ENCODE measurements at regions not wholly inside any gene's neighbourhood (a gene's known extent, or its start where the extent isn't known, plus 50 kb on each side); places are given as distances from the start of the nearest gene placed in this dataset.

DNA sequence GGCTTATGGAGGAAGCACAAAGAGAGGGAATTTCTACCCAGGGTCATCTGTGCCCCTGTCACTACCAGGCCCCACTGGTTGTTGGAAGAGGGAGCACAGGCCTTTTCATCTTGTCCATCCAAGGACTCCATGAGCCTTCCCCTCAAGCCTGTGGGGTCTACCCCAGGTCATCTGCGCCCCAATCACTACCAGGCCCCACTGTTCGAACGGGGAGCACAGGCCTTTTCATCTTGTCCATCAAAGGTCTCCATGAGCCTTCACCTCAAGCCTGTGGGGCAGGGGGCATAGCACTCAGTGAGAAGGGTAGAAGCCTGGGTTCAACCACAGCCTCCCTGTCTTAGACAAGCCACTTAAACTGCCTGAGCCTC lies 101.5 kb upstream of the CDH5 start:
- TF ChIP-seq, protein P1, sequence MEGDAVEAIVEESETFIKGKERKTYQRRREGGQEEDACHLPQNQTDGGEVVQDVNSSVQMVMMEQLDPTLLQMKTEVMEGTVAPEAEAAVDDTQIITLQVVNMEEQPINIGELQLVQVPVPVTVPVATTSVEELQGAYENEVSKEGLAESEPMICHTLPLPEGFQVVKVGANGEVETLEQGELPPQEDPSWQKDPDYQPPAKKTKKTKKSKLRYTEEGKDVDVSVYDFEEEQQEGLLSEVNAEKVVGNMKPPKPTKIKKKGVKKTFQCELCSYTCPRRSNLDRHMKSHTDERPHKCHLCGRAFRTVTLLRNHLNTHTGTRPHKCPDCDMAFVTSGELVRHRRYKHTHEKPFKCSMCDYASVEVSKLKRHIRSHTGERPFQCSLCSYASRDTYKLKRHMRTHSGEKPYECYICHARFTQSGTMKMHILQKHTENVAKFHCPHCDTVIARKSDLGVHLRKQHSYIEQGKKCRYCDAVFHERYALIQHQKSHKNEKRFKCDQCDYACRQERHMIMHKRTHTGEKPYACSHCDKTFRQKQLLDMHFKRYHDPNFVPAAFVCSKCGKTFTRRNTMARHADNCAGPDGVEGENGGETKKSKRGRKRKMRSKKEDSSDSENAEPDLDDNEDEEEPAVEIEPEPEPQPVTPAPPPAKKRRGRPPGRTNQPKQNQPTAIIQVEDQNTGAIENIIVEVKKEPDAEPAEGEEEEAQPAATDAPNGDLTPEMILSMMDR (IDR thresholded peaks at IDR 0.05; ENCODE audit: extremely low read depth, missing control alignments) = no peak
- DNase-seq (ENCODE audit: low spot score) = no peak

DNA sequence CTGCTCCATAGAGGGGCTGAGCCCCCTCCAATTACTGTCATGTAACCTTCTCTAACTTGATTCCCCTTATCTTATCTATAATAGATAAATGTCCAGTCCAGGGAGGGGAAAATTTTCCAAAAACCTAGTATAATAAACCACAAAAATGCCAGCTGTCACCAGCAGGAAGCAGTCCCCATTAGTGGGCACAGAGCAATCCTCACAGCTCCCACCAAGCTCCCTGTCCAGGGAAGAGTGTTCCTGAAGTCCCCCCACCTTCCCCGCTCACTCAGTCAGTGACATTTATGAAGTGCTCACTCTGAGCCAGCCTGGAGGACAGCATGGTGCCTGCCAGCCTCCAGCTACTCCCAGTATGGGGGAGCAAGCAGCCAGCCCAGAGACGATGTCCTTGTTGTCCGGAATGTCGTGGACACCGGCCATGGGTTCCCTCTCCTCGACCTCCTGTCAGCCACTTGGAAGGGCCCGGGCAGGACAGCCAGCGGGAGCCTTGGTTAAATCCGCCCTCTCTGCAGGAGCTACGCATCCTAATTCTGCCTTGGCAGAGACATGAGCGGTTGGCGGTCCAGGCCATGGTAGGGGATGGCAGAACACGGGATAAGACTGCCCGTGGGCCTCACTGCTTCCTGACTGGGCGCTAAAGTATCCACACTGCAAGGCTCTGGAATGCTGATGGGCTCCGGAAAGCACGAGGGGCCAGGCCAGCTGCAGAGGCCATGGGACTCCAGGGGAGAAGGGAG lies 102.0 kb upstream of the CDH5 start:
- no peak for DNase-seq (ENCODE audit: low spot score)
- TF ChIP-seq, protein P1 (IDR thresholded peaks at IDR 0.05; ENCODE audit: extremely low read depth, missing control alignments) = no peak

DNA sequence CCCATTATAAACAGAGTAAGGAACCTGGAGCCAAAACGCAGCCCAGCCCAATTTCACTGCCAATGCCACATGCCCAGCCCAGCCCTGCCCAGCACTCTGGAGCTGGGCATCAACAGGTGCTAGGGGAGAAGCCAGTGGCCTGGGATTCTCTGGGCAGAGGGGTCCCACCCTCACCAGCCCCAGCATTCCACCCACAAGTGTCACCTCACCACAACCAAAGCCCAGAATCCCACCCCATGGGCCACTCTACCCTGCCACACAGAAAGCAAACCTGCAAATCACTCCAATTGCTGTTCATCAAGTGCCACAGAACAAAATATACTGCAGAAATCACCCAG lies 102.5 kb upstream of the CDH5 start:
- TF ChIP-seq, protein P1 (IDR thresholded peaks at IDR 0.05; ENCODE audit: extremely low read depth, missing control alignments) = no peak
- DNase-seq (ENCODE audit: low spot score) = no peak

DNA sequence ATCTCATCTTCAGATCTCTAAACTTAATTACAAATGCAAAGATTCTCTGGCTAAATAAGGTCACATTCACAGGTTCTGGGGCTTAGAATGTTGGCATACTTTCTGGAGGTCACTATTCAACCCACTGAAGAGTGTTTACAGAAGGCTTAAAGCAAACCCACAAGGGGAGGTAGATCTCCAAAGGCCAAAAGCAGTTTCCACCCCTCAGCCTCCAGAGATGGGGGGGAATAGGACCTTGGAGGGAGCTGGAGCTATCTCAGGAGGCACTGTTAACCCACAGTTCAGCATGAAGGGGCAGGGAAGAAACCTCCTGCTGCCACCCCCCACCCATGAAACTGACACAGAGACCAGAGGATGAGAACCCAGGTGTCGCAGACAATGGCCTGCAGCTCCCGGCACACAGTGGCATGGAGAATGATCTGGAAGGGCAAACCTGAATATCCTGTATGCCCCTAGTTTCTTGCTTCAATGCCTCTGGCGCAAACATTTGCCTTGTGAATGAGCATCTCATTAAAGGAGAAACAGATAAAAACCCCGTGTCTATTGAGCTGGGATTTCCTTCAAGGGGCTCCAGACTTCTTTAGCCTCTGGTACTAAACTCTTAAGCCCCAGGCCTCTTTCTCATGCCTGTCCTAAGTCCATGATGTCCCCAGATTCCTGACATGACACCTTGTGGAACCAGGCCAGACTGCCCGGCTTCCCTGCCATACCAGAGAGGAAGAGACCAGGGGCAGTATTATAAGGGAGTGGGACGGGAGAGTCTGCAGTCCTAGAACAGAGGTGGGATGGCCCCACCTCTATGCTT lies 103.1 kb upstream of the CDH5 start:
- no peak for DNase-seq (ENCODE audit: low spot score)
- TF ChIP-seq, protein P1 (IDR thresholded peaks at IDR 0.05; ENCODE audit: extremely low read depth, missing control alignments) = no peak

DNA sequence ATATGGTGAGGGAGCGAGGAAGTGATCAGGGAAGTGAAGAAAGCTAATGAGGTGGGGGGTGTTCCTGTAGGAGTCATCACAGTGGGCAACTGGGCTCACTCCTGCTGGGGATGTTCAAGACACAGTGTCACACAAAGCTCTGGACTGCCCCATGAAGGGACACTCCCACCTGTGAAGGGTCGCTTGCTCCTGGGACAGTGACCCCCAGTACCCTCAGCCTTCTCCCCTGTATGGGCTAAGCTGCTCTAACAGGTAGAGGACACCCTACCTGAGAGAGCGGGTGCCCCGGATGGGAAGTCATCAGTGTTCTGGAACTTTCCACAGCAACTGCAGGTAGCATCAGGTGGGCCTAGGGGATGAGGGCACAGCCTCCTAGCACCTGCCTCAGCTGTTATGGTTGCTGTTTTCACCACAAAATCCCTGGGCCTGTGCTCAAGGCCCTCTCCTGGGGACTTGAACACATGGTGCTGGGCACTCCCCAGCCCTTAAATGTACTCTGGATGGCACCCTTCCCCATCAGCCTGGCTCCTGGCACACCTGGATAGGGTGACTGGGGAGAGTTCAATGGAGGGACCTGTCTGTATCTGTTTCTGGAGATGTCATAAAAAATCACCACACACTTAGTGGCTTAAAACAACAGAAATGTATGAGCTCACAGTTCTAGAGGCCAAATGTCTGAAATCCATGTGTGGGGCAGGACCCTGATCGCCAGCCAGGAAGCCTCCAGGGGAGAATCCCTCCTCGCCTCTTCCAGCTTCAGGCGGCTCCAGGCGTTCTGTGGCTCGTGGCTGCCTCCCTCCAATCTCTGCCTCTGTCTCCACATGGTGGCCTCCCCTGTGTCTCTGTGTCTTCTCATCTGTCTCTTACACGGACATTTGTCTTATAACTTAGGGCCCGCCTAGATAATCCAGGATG lies 104.0 kb upstream of the CDH5 start:
- TF ChIP-seq, protein P1 (IDR thresholded peaks at IDR 0.05; ENCODE audit: extremely low read depth, missing control alignments) = no peak
- DNase-seq (ENCODE audit: low spot score) = no peak

DNA sequence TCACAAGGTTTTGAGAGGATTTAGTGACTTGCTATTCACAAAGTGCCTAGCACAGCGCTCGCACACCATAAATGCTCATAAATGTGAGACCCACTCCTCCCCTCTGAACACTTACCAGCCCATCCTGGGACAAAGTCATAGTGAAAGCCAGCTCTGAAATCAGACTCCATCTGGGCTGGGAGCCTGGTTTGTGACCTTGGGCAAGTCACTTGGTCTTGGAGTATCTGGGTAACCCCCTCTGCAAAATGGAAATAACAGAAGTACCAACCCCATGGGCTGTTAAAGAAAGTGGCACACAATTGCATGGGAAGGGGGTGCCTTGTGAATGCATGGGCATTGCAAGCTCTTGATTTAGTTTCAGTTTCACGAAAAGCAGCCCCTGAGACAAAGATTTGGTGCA lies 104.7 kb upstream of the CDH5 start:
- no peak for DNase-seq (ENCODE audit: low spot score)
- TF ChIP-seq, protein P1 (IDR thresholded peaks at IDR 0.05; ENCODE audit: extremely low read depth, missing control alignments) = no peak
